GM21737 (cell line): ENCODE measurements at regions not wholly inside any gene's neighbourhood (a gene's known extent, or its start where the extent isn't known, plus 50 kb on each side); places are given as distances from the start of the nearest gene placed in this dataset.

ENCODE experiments used
- ATAC-seq: cut with Tn5 transposase; IDR thresholded peaks from one replicate; pipeline ENCODE4 v1.9.1; 2021; ENCODE audit warnings: mild to moderate bottlenecking, moderate library complexity; ENCODE audit not compliant: unreplicated experiment

DNA sequence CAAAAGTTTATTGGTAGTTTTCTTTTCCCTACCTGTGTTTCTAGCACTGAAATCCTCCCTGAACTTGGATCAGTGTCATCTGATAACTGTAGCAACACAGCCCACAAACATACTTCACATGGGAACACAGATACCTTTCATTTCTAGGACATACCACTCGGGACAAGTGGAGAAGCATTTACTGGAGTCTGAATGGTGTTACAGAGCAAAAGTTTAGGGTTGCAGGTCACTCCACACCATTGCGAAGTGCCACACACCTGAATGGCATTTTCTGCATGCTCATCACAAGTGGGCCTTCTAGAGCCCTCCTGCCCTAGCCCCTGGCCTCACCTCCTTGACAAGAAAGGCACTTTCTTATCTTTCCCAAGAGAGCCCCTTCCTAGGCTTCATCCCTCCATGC is 184.8 kb upstream of the PKDCC start:
- ATAC-seq: no peak

DNA sequence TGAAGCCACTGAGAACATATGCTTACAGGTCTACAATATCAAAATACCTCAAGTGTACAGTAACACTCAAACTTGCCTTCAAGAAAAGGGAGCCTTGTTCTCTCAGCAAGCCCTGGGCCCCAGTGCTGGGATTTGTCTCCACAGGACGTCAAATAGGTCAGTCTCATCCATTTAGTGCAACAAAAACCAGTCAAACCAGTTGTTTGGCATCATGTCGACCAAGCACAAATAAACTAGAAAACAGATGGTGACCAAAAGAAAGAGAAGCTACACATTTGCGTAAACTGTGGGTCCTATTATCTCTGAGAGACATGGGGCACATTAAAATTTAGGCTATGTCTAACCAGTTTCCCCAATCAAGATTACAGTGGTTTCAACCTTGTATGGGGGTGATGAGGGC is 182.6 kb upstream of the PKDCC start:
- ATAC-seq: no peak

DNA sequence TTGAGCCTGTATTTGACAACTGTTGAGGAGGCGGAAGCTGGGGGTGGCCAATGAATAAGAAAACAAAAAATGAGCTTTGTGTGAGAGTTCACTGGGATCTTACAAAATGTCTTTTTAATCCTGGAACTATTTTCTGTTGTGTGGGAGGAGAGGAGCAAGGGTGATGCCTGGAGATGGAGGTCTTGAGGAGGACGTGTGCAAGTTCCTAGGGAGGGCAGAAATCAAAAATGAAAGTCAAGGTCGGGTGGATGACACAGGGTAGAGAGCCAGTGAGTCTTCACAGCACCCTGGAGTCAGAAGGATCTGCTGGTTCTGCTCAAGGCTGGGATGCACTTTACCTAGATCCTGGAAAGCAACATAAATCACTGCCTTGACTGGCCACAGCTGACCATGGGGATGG is 180.3 kb upstream of the PKDCC start:
- no peak for ATAC-seq

DNA sequence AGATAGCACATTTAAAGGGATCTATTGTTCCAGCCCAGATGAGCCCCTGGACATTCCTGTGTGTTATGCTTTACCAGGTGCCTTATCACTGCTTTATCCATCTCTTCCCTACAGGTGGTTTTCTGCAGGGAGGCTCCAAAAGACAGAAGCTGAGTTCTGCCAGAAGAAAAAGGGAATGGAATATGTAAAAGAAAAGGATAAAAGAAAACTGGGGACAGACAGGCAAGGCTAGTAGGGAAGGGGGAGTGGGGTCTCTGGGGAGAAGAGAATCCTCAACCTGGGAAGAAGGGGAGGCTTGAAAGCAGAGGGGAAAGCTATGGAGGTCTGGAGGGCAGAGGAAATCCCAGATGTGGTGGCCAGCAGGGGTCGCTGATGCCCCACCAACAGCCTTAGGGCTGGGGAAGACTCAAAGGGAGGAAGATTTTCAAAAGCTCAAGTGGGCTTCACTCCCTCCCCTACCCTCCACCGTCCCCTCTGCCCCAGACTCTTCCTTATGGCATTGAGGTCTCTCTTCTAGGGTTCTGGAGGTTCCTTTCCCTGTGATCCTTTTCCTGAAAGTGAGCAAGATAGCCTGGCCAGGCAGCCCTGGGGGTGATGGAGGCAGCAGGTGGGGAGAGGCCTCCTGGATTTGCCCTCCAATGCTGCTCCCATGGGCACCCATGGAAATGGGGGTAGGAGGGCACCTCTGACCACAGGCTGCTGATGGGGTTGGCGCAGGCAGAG is 178.1 kb upstream of the PKDCC start:
- no peak for ATAC-seq

DNA sequence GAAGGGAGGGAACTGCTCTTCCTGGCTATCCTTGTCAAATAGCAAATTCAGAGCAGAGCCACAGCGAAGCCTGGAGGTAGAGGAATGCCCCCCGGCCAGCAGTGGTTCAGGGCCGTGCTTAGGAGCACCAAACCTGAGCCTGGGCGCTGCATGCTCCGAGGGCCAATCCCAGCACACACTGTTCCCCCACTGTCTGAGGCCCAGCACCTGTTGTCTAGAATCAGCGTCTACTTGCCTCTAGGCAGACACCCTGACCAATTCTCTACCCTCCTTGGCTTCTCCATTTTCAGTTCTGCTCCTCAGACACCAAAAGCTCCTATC is 177.6 kb upstream of the PKDCC start:
- ATAC-seq: no peak

DNA sequence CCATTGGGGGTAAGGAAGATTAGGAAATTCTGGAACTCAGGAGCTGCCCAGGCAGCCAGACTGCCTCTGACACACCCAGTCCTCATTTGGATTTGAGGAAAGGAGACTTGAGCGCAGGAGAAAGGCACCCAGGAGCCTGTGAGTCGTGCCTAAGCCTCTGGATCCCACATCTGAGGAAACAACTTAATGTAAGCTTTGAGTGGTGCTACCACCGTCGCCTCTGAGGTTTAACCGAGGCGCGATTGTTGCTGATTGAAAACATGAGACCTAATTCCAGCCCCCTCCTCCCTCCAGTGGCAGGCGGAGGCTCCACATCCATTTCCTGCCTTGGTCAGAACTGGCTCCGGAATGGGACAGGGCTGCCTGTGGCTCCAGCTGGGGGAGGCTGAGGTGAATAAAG is 176.7 kb upstream of the PKDCC start:
- no peak for ATAC-seq

DNA sequence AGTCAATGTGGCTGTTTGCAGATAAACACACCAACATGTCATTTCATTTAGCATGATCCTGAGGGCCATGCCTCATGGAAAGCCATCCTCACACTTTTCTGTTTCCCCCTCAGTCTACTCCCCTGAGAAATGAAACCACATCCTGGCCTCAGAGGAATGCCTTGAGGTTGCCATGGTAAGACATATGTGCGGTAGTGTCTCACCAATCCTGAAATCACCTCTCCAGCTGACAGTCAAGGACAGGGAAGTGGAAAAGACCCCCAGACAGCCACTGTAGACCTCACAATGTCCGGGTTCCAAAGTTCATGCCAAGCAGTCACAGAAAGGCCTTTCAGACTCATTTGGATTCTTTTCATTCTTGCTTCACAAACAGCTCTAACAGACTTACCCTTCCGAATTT is 175.2 kb upstream of the PKDCC start:
- no peak for ATAC-seq

DNA sequence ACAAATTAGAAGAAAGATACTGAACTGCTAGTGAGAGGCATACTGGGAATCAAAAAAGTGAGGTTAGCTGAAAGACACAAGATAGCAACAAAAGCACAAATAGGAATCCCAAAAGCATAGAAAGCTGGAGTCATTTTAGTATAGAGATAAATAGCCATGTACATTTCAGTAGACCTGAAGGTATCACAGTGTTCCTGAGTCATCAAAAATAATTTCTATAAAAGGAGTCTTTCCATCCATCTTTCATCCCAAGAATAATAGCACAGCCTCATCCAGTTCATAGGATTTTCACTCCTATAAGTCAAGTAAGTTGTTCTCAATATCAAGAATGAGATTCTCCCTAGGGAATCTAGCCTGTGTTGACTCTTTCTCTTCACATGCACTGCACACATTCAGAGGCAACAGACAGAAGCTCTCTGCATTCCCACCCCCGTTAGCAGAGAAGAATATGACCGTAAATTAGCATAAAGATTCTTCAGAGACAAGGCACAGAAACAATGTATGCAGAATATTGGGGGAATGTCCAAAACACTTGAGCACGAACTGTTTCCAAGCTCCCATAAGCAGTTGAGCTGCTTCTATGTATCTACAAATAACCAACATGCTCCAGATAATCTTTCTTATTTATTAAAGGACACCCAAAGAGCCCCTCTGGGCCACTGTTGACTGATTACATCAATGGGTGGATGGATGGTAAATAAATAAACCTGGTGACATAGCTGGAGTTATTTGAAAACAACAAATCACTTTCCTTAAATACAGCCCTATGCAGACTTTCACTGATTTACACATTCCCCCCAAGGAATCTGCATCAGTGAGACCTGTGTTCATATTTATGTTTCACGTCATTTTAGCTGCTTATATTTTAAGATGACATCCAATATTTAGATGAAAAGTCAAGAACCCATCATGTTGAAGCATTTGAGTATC is 174.5 kb upstream of the PKDCC start:
- no peak for ATAC-seq

DNA sequence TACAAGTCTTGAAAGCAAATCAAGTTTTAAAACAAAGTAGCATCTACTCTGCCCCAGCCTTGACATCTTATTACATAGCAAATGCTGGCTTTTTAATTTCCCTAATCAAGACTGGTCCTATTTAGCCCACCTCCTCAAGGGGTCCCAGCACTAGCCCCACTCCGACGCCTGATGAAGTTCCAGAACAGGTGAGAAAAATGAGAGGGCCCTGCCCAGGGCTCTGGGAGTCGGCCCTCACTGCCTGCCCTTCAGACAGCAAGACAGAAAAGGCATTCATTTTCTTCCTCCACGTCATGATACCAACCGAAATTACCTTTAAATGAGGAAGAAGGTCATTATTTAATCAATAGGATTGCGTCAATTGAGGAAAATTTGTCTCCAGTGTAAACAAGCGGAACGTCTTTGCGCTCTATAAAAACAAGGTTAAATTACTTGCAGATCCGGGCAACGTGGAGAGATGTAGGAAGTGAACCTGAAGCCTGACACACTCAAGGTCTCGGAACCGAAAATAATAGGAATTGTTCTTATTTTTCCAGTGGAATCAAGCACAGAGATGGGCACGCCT is 170.6 kb upstream of the PKDCC start:
- ATAC-seq: no peak

DNA sequence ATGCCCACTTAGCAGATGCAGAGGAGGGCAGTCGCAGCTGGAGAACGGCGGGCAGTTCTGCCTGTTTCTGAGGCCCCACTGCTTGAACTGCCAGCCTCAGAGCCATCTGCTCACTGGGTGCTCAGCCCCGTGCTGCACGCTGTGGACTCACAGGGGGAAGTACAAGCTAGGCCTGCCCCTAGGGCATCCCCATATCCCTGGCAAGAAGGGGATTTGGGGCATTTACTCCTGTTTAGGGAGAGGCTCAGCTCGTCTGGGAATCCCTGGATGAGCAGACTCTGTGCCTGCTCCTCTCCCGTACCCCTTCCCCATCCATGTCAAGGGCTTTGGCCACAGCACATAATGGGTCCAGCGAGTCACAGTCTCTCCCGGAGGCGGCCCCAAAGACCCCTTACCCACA is 169.8 kb upstream of the PKDCC start:
- no peak for ATAC-seq

DNA sequence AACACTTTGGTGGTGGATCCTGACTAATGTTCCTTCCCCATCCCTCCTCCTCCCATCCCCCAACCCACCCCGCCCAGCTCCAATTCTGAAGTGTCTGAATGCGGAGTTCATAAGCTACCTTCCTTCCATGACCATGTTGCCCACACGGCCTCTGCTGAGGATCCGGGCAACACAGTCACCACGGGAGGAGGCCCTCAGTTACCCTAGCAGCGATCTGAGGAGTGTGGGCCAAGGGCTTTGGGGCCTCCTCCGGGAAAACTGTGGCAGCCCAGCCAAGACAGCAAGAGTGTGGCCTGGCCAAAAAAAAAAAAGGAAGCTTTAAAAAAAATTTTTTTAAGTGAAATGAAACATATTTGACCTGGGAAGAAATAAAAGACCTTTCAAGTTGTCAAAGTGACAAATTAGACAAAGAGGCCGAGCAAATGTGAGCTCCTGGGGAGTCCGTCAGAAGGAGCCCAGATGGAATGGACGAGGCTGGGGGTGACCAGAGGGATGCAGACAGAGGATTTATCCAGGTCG is 169.0 kb upstream of the PKDCC start:
- ATAC-seq: no peak

DNA sequence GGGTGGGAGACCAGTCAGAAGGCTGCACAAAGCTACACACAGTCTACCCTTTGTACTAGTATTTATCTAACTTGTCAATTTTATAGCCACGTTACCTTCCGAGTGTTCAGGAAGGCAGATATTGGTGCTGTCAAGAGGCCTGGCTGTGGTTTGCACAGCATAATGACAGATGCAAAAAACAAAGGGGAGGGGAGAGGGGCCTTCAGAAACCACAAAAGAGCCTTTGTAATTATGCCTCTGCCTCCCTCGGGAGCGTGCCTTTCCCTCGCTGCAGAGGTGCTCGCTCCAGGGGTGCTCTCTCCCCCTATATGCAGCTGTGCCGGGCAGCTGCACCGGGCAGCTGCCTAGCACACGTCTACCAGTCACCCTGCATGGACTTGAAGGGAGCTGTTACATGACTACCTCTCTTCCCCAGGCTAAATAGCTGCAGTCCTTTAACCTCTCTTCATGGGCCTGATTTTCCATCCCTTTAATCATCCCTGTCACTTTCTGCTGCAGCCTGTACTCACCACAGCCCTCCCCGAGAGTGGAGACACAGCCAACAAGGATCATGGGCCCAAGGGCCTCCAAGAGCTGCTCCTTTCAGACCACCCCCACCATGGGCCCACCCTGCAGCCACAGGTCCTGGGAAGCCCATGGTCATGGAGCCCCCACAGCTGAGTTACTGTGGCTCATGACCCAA is 168.4 kb upstream of the PKDCC start:
- no peak for ATAC-seq

DNA sequence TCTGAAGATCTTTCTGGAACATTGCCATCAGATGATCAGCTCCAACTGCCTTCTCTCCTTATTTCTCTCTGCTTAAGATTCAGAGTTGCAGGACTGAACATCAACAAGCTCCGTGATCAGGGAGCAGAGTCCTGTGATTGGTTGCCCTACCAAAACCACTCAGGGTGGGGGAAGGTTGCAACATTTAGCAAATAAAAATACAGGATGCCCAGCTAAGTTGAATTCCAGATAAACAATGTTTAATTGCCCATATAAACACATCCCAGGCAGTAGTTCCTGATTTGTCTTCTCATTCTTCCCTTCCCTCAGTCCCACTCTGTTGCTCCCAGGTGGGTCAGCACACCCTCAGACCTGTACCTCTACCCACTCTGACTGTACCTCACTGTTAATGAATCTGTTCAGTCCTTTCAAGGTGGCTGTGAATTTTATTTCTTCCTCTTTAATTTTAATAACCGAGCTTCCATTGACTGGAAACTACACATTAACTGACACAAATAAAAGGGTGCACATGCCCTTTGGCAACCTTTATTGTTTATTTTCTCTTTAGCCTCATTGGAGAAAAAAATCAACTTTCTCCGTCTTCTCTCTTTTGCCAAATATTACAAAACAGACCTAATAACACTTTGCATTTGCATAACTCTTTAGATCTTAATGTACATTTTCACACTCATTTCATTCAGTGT is 167.1 kb upstream of the PKDCC start:
- no peak for ATAC-seq

DNA sequence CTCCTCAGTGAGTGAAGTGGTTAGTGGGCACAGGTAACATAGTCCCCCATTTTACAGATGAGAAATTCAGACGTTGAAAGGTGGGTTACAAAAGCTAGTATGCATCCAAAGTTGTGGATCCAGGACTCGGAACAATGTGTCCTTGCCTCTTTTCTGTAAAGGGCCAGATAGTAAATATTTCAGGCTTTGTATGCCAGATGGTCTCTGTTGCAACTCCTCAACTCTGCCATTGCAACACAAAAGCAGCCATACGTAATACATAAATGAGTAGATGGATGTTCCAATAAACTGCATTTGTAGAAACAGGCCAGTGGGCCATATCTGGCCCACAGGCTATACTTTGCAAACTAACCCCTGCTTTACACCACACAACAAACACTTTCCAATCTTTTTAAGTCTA is 166.6 kb upstream of the PKDCC start:
- no peak for ATAC-seq

DNA sequence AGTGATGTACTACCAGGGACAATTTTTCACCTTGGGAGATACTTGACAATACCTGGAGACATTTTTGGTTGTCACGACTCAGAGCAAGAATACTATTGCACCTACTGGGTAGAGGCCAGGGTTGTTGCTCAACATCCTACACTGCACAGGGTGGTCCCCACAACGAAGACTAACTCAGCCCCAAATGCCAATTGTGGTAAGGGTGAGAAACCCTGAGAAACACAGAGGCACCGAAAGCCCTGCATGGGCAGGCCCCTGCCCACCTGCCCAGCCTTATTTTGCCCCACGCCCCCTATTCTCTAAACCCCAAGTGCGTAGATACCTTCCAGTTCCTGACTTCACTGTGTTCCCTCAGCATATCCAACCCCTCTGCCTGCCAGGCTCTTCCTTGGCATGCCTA is 163.1 kb upstream of the PKDCC start:
- no peak for ATAC-seq

DNA sequence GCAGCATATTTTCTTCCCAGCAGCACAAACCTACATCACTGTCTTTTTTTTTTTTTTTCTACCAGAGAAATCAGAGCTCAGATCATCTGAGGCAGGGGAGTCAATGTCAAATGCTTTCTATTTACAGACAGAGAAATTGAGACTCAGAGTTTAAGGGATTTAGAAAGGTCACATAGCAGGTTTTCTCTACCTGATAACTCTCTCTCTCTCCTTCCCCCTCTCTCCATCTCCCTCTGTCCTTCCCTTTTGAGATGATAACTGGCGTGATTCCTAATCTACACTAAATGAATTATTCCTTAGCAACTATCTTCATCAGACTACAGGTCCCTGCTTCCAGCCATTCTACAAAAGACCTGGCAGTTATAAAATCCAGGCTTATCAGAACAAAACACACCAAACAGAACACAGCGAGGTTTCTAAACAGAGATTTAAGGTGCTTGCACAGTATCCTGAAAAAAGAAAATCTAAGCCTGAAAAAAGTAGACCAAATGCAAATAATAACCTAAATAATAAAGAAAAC is 161.6 kb upstream of the PKDCC start:
- no peak for ATAC-seq

DNA sequence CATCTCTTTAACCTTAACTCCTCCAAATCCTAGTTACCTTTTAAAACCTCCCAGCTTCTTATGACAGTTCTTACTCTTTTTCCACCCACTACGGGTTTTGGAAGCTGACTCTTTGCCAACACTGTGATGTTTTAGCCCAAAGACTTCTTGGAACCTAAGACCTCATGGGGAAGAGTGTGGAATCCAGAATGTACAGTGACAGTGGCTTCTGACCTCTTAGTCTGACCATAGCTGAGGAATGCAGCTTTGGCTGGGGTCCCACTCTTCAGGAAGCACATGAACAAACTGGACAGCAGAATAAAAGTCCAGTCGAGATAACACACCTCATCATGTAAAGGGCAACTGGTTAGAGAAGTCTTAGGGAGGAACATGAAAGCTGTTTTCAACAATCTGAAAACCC is 161.1 kb upstream of the PKDCC start:
- no peak for ATAC-seq

DNA sequence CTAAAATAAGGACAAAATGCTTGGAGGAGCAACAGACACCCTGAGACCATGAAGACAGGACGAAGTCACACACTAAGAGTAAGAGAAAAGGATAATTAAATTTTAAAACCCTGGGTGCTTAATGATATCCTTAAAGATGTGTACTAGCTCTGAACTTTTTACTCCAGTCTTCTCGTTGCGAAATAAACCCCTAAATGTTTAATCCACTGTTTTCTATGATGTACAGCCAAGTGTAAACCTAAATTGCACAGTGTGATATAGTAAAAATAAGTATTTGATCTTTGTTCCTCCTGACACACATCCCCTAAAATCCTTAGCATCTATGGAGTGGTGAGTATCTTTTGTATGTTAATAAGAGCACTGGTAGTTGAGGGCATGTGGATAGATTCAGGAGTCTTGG is 157.5 kb upstream of the PKDCC start:
- ATAC-seq: no peak

DNA sequence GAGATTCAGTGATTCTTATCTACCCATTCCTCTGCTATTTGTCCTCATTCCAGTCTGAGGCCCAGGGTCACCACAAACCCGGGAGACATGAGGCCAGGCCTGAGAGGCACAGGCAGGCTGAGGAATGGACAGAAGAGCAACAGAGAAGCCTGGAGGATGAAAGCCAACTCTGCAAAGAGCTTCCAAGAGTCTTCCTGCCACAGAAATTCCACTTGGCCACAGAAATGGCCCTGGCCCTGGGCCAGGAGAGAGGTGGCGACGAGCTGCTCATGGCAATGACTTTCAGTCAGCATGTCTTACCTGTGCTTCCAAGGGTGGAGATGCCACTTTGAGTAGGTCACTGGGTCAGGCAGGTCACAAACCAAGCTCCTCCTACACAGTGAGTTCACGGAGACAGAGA is 155.3 kb upstream of the PKDCC start:
- no peak for ATAC-seq

DNA sequence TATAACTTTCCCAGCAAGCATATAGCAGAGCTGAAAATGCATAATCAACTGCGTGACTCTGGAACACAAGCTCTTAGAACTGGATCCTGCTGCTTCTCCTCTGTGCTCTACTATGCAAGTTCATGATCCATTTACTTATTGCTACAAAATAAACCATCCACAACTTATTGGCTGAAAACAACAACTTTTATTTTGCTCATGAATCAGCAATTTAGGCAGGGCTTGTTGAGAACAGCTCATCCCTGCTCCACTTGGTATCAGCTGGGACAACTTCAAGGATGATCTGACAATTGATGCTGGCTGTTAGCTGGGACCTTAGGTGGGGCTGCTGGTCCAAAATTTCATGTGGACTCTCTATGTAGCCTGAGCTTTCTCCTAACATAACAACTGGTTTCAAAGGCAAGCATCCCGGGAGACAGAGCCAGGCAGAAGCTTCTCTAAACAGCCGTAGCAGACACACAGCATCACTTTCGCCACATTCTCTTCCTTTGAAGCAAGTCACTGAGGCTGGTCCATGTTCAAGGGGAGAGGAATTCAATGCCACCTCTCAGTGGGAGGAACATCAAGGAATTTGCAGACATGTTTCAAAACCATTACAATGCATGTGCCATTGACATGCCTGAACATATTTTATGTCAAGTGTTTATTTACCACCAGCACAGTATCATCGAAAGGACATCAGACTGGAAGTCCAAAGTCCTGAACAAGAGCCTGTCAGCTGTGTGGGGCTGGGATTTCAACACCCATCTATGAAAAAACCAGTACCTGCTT is 153.1 kb upstream of the PKDCC start:
- ATAC-seq: no peak
